K562 (cell line): ENCODE measurements at regions not wholly inside any gene's neighbourhood (a gene's known extent, or its start where the extent isn't known, plus 50 kb on each side); places are given as distances from the start of the nearest gene placed in this dataset.

Experiments
- ATAC-seq: fragments of 200-7000 bp; cut with Tn5 transposase; 3 replicates; pipeline ENCODE4 v1.9.1; 2020; ENCODE audit warnings: moderate library complexity
- BruUV-seq: library from RNA; stranded (reverse); fragments of 400-500 nt; replicated peaks from 2 replicates; lab custom pipeline; 2021; lab: Mats Ljungman, UMichigan
- CTCF ChIA-PET: fragments of 300-600 bp; formaldehyde crosslinking; extraction: SDS; loops from one replicate; lab custom pipeline; 2021; ENCODE audit warnings: low intra/inter-chr PET ratio; lab: Yijun Ruan, JAX
- POLR2A ChIA-PET: fragments of 300-600, 350-650 bp; sonication (Branson Sonifier 250); formaldehyde crosslinking; extraction: SDS; loops from one replicate; lab custom pipeline; 2021; ENCODE audit warnings: antibody characterized with exemption, inconsistent platforms; lab: Yijun Ruan, JAX
- DNase-seq, 4 experiments: peaks; one replicate each; pipeline versions ENCODE4 v3.0.0 to v3.0.0-alpha.2; 2011 to 2018; ENCODE audit warnings: low spot score in 3 of 4, mixed read lengths in 3 of 4; ENCODE audit errors: extremely low read depth in 1 of 4
- FAIRE-seq: peaks from 2 replicates; lab custom pipeline; 2011; peaks lifted over from hg19 to GRCh38; lab: Jason Lieb, UNC
- H2AFZ ChIP-seq: 2 replicates; pipeline ENCODE4 v1.6.0; 2011; ENCODE audit warnings: low read depth, low read length, control low read depth, inconsistent platforms
- H3K27ac ChIP-seq: fragments of 200-600 bp; 3 replicates; pipeline ENCODE4 v1.8.0; 2011; ENCODE audit warnings: low read depth, mild to moderate bottlenecking, control low read depth, inconsistent platforms, low read length, moderate library complexity, mixed read lengths; ENCODE audit errors: extremely low read depth
- H3K27me3 ChIP-seq, 2 experiments: fragments of 300-600 bp in 1 of 2; 2 replicates in 1 of 2; 3 replicates in 1 of 2; pipeline versions ENCODE4 v1.6.0 to v1.8.0; 2011; ENCODE audit warnings: inconsistent platforms in 2 of 2, low read length in 2 of 2, mild to moderate bottlenecking in 1 of 2, mixed read lengths in 1 of 2, moderate library complexity in 1 of 2; ENCODE audit not compliant: control insufficient read depth in 2 of 2, insufficient read depth in 2 of 2
- H3K36me3 ChIP-seq: fragments of 300-600 bp; 3 replicates; pipeline ENCODE4 v1.8.0; 2011; ENCODE audit warnings: mild to moderate bottlenecking, low read length, inconsistent platforms; ENCODE audit not compliant: control insufficient read depth, insufficient read depth
- H3K4me1 ChIP-seq, 2 experiments: fragments of 200-600 bp in 1 of 2; replicated peaks in 1 of 2; 2 replicates in 1 of 2; 3 replicates in 1 of 2; pipeline versions ENCODE4 v1.5.1 to v1.8.0; 2011; ENCODE audit warnings: inconsistent platforms in 2 of 2, low read length in 2 of 2, mild to moderate bottlenecking in 1 of 2, mixed read lengths in 1 of 2, moderate library complexity in 1 of 2; ENCODE audit not compliant: control insufficient read depth in 2 of 2, insufficient read depth in 2 of 2
- H3K4me2 ChIP-seq: 2 replicates; pipeline ENCODE4 v1.6.1; 2011; ENCODE audit warnings: low read length, control low read depth, inconsistent platforms, mixed read lengths; ENCODE audit not compliant: insufficient read depth
- H3K4me3 ChIP-seq: fragments of 200-600 bp; sonication (generic), shearing (Covaris generic); 2 replicates; pipeline ENCODE4 v1.5.1; 2016; ENCODE audit warnings: control low read depth, inconsistent platforms
- H3K79me2 ChIP-seq: fragments of 200-600 bp; 3 replicates; pipeline ENCODE4 v1.8.0; 2011; ENCODE audit warnings: low read length, inconsistent platforms; ENCODE audit not compliant: control insufficient read depth, insufficient read depth
- H3K9ac ChIP-seq, 2 experiments: 2 replicates each; pipeline versions ENCODE4 v1.6.0 to v1.6.1; 2011; ENCODE audit warnings: low read depth in 2 of 2, low read length in 2 of 2, control low read depth in 1 of 2, inconsistent platforms in 1 of 2, mild to moderate bottlenecking in 1 of 2, mixed read lengths in 1 of 2; ENCODE audit not compliant: insufficient read depth in 1 of 2
- H3K9me1 ChIP-seq: one replicate; pipeline ENCODE4 v1.6.0; 2011; ENCODE audit warnings: inconsistent platforms, mild to moderate bottlenecking, low read length, moderate library complexity; ENCODE audit not compliant: control insufficient read depth, insufficient read depth
- H3K9me3 ChIP-seq: replicated peaks from 2 replicates; pipeline ENCODE4 v1.5.1; 2011; ENCODE audit warnings: low read depth, low read length, inconsistent platforms; ENCODE audit not compliant: control insufficient read depth, insufficient read depth
- H4K20me1 ChIP-seq: replicated peaks from 2 replicates; pipeline ENCODE4 v1.6.1; 2011; ENCODE audit warnings: low read length, inconsistent platforms, mixed read lengths; ENCODE audit not compliant: control insufficient read depth, insufficient read depth
- CXXC5 ChIP-seq: fragments of 250-450 bp; sonication (Bioruptor Pico); IDR thresholded peaks from 2 replicates; pipeline ENCODE4 v1.8.0; 2022; ENCODE audit warnings: inconsistent platforms, mild to moderate bottlenecking, moderate library complexity
- EWSR1 ChIP-seq: fragments of 450-650 bp; IDR thresholded peaks from 2 replicates; pipeline ENCODE4 v1.6.1; 2018; ENCODE audit warnings: borderline replicate concordance, mild to moderate bottlenecking, low read depth, moderate library complexity; ENCODE audit not compliant: partially characterized antibody
- FOXJ3 ChIP-seq: sonication (generic); formaldehyde crosslinking; IDR thresholded peaks from 2 replicates; pipeline ENCODE4 v1.4.0; 2020; ENCODE audit warnings: mild to moderate bottlenecking, missing genetic modification reagents
- KDM4B ChIP-seq, 2 experiments: fragments of 450-650 bp in 1 of 2; sonication (generic) in 1 of 2; IDR thresholded peaks; 2 replicates each; pipeline ENCODE4 v1.6.1; 2016 to 2017; ENCODE audit warnings: borderline replicate concordance in 2 of 2, antibody characterized with exemption in 1 of 2, low read depth in 1 of 2, mild to moderate bottlenecking in 1 of 2
- MCM2 ChIP-seq: fragments of 450-650 bp; IDR thresholded peaks from 2 replicates; pipeline ENCODE4 v1.6.1; 2017; ENCODE audit warnings: low read depth, mild to moderate bottlenecking
- MED1 ChIP-seq: sonication (generic); formaldehyde crosslinking; IDR thresholded peaks from 2 replicates; pipeline ENCODE4 v1.8.1; 2023; ENCODE audit warnings: missing genetic modification reagents, borderline replicate concordance
- PCBP2 ChIP-seq: fragments of 200-400 bp; formaldehyde crosslinking; IDR thresholded peaks from 2 replicates; pipeline ENCODE4 v1.6.1; 2018; ENCODE audit warnings: low read length, low read depth, mild to moderate bottlenecking, moderate library complexity; ENCODE audit not compliant: poor library complexity, severe bottlenecking
- SNRNP70 ChIP-seq: fragments of 200-400 bp; formaldehyde crosslinking; optimal IDR thresholded peaks from 2 replicates; pipeline ENCODE3; 2017; ENCODE audit warnings: low read depth, low read length
- TEAD4 ChIP-seq, 2 experiments: sonication (generic) in 1 of 2; formaldehyde crosslinking in 1 of 2; IDR thresholded peaks; 2 replicates each; pipeline versions ENCODE4 v1.6.1 to v1.8.0; 2012 to 2022; ENCODE audit warnings: borderline replicate concordance in 1 of 2, inconsistent platforms in 1 of 2, low read length in 1 of 2, mild to moderate bottlenecking in 1 of 2, missing genetic modification reagents in 1 of 2
- TFAP4 ChIP-seq: sonication (generic); formaldehyde crosslinking; IDR thresholded peaks from 2 replicates; pipeline ENCODE4 v1.8.0; 2022; ENCODE audit warnings: missing genetic modification reagents, mild to moderate bottlenecking, moderate library complexity, borderline replicate concordance
- ZEB2 ChIP-seq: fragments of 450-650 bp; IDR thresholded peaks from 2 replicates; pipeline ENCODE4 v1.6.1; 2016
- ZNF174 ChIP-seq: fragments of 250-450 bp; sonication (Bioruptor Pico); IDR thresholded peaks from 2 replicates; pipeline ENCODE4 v1.4.0; 2020; ENCODE audit warnings: mild to moderate bottlenecking
- ZNF23 ChIP-seq: fragments of 250-450 bp; sonication (Bioruptor Pico); IDR thresholded peaks from 2 replicates; pipeline ENCODE4 v1.4.0; 2020; ENCODE audit warnings: mild to moderate bottlenecking
- ZNF766 ChIP-seq: fragments of 200-800 bp; sonication (Bioruptor generic); conservative IDR thresholded peaks from 2 replicates; pipeline ENCODE4 v1.6.1; 2016; ENCODE audit warnings: missing genetic modification characterization, missing compliant biosample characterization
- WGBS: fragments of 100-300 bp; shearing (Covaris generic); methylation state at CpG from one replicate; pipeline ENCODE4 v1.1.6; 2016; ENCODE audit warnings: low coverage, mixed read lengths; ENCODE audit not compliant: insufficient coverage; ENCODE audit errors: missing lambda C conversion rate; 5-methylcytosine and 5-hydroxymethylcytosine counted together
- in situ Hi-C: fragments of 300-500 bp; cut with MboI; formaldehyde crosslinking; loops from 4 replicates; pipeline ENCODE4 v1.15.0; 2018; ENCODE audit warnings: inconsistent platforms, mixed read lengths
- intact Hi-C: fragments of 100-400 bp; cut with micrococcal nuclease; formaldehyde crosslinking; loops from 2 replicates; pipeline ENCODE4 v1.14.2; 2022
- TF ChIP-seq, protein P1 (sequence below): fragments of 450-650 bp; formaldehyde crosslinking; IDR thresholded peaks from 2 replicates; pipeline ENCODE4 v1.4.0; 2020; ENCODE audit warnings: mild to moderate bottlenecking, moderate library complexity

- ChIA-PET POLR2A (interaction anchor here (1.2 kb wide), 1 partner anchor 24 kb away, joined by 3 read pairs; no protein-coding TSS in a partner anchor), CTCF (no interaction called here)
- 0% methylated on average over 2 of the region's 2 CpGs for WGBS
- Histone ChIP-seq H3K9me3 (peaks cover 5% of the 10 kb centered on the region; the same call in 1 of the 2 replicates), H3K79me2 (no peaks in the 10 kb centered on the region), H2AFZ (no peak overlapping the region), H4K20me1 (no peaks in the 10 kb centered on the region), H3K4me1 (no peaks in the 10 kb centered on the region), H3K27me3 (no peaks in the 10 kb centered on the region), H3K27ac (no peak overlapping the region), H3K4me2 (no peak overlapping the region), H3K9ac (no peak overlapping the region), H3K4me3 (no peak overlapping the region), H3K9me1 (no peaks in the 10 kb centered on the region), H3K36me3 (no peaks in the 10 kb centered on the region)
- intact Hi-C loops (no loop called here), in situ Hi-C loops (no loop called here)
- ATAC-seq (no peak), DNase-seq (no peak), FAIRE-seq (no peak)
- BruUV-seq, result no TSS peak
- no peak for TF ChIP-seq MCM2
- no peak for TF ChIP-seq ZNF23 (CRISPR knock-in tag)
- no peak for TF ChIP-seq MED1 (CRISPR knock-in tag)
- TF ChIP-seq KDM4B (IDR thresholded peaks at IDR 0.05; ENCODE audit: borderline replicate concordance in 2 of 2, low read depth in 1 of 2), result no peak
- no peak for TF ChIP-seq ZNF766 (CRISPR knock-in tag)
- no peak for TF ChIP-seq TFAP4 (CRISPR knock-in tag)
- no peak for TF ChIP-seq CXXC5 (CRISPR knock-in tag)
- TF ChIP-seq EWSR1, result no peak
- no peak for TF ChIP-seq SNRNP70
- no peak for TF ChIP-seq ZEB2
- TF ChIP-seq ZNF174 (CRISPR knock-in tag), result no peak
- no peak for TF ChIP-seq FOXJ3
- TF ChIP-seq, protein P1, sequence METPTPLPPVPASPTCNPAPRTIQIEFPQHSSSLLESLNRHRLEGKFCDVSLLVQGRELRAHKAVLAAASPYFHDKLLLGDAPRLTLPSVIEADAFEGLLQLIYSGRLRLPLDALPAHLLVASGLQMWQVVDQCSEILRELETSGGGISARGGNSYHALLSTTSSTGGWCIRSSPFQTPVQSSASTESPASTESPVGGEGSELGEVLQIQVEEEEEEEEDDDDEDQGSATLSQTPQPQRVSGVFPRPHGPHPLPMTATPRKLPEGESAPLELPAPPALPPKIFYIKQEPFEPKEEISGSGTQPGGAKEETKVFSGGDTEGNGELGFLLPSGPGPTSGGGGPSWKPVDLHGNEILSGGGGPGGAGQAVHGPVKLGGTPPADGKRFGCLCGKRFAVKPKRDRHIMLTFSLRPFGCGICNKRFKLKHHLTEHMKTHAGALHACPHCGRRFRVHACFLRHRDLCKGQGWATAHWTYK, result no peak
- no peak for TF ChIP-seq PCBP2
- no peak for TF ChIP-seq TEAD4 (IDR thresholded peaks at IDR 0.05; ENCODE audit: low read length)
- TF ChIP-seq TEAD4 (CRISPR knock-in tag; IDR thresholded peaks at IDR 0.05; ENCODE audit: borderline replicate concordance), result no peak
These were observed 190.3 kb downstream of the TENT5A start for GRCh38 chr6:81562169-81562568.
